HUES6 (cell line): ENCODE measurements at regions not wholly inside any gene's neighbourhood (a gene's known extent, or its start where the extent isn't known, plus 50 kb on each side); places are given as distances from the start of the nearest gene placed in this dataset.

ENCODE experiments used
- H3K27ac ChIP-seq: 2 replicates; pipeline ENCODE4 v1.7.0; 2013; ENCODE audit warnings: low read depth, mild to moderate bottlenecking, low read length, inconsistent platforms
- H3K27me3 ChIP-seq: 2 replicates; pipeline ENCODE4 v1.6.1; 2013; ENCODE audit warnings: low read length; ENCODE audit not compliant: control insufficient read depth, insufficient read depth
- H3K36me3 ChIP-seq: 2 replicates; pipeline ENCODE4 v1.6.1; 2013; ENCODE audit warnings: low read length; ENCODE audit not compliant: control insufficient read depth, insufficient read depth
- H3K4me1 ChIP-seq: 2 replicates; pipeline ENCODE4 v1.6.1; 2013; ENCODE audit warnings: low read length; ENCODE audit not compliant: control insufficient read depth, insufficient read depth
- H3K4me3 ChIP-seq: 2 replicates; pipeline ENCODE4 v1.5.1; 2013; ENCODE audit warnings: low read depth, low read length
- H3K9ac ChIP-seq: one replicate; pipeline ENCODE4 v1.6.1; 2013; ENCODE audit warnings: mild to moderate bottlenecking, low read length
- H3K9me3 ChIP-seq: 2 replicates; pipeline ENCODE4 v1.6.1; 2013; ENCODE audit warnings: low read depth, low read length; ENCODE audit not compliant: control insufficient read depth, insufficient read depth

DNA sequence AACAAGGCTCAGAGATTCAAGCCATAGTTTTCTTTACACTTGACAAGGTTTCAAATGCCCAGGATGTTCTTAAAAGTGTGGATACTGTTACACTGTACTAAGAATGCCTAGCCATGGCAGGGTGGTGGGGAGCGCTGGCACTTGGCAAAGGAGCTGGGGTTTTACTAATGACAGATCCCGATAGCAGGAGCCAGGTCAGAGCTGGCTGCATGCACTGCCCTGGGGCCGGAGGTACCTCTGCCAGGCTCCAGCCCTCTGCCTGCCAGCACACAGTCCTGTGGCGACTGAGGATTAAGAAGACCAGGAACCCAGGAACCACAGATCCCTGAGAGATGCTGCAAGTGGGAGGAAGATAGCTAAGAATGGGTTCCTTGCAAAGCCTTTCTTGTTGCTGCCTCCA lies 260.3 kb downstream of the ALDH8A1 start:
- H3K9me3 ChIP-seq = no peaks in the 10 kb centered on the region
- H3K36me3 ChIP-seq = no peaks in the 10 kb centered on the region
- H3K27me3 ChIP-seq = no peaks in the 10 kb centered on the region
- H3K4me3 ChIP-seq = no peak overlapping the region
- no peak overlapping the region for H3K27ac ChIP-seq
- no peaks in the 10 kb centered on the region for H3K4me1 ChIP-seq
- no peak overlapping the region for H3K9ac ChIP-seq

DNA sequence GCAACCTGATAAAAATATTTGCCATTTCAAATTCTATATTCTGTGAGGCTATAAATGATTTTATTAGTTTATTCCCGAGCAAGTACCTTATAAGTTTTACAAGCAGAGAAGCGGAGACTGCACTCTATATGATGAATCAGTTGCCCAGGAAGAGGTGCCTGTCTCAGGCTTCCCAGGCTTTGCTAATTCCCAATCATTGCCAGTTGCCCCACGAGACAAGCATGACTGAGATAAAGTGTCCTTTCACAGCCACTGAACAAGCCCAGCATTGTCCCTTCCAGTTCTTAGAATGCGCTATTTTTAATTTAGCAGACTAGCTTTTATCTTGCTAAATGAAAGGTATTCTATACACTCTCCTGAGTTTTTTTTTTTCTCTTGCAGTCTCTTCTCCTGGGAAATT lies 260.7 kb downstream of the ALDH8A1 start:
- Histone ChIP-seq H3K27ac (no peak overlapping the region), H3K9ac (no peak overlapping the region), H3K27me3 (no peaks in the 10 kb centered on the region), H3K9me3 (no peaks in the 10 kb centered on the region), H3K36me3 (no peaks in the 10 kb centered on the region), H3K4me1 (no peaks in the 10 kb centered on the region), H3K4me3 (no peak overlapping the region)

DNA sequence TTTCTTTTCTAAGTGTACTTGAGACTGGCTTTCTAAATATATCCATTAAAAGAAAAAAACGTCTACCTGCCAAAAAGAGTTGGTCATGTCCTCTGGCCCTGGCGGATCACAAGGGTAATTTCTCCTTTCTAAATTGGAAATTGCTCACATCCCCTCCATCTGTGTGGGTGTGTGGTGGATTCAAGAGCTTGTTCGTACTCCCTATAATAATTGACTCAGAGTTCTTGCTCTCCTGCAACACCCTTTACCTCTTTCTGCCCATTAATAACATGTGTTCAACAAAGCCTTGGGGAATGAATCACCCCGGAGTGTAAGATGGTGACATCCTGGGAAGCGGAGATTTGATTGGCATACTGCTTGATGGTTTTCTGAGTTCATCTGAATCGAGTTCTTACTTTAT lies 263.8 kb downstream of the ALDH8A1 start:
- Histone ChIP-seq H3K27ac (no peak overlapping the region), H3K27me3 (no peaks in the 10 kb centered on the region), H3K9me3 (no peaks in the 10 kb centered on the region), H3K4me1 (no peaks in the 10 kb centered on the region), H3K9ac (no peak overlapping the region), H3K36me3 (no peaks in the 10 kb centered on the region), H3K4me3 (no peak overlapping the region)

DNA sequence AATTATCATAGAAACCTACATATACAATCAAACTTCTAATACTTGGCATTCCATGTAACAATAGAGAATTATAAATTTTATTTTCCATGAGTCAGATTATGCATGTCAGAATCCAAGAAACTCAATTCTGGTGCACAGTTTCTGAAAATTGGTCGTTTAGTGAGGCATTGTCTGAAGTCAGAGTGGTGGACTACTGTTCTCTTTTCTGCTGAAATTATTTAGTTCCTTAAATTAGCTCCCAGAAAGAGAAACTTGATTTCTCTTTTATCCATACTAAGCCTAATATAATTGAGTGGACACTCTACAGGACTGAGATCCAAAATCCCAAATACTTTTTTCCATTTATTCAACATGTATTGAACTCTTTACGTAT lies 265.5 kb downstream of the ALDH8A1 start:
- Histone ChIP-seq H3K27ac (no peak overlapping the region), H3K4me3 (no peak overlapping the region), H3K27me3 (no peaks in the 10 kb centered on the region), H3K4me1 (no peaks in the 10 kb centered on the region), H3K36me3 (no peaks in the 10 kb centered on the region), H3K9ac (no peak overlapping the region), H3K9me3 (no peaks in the 10 kb centered on the region)

DNA sequence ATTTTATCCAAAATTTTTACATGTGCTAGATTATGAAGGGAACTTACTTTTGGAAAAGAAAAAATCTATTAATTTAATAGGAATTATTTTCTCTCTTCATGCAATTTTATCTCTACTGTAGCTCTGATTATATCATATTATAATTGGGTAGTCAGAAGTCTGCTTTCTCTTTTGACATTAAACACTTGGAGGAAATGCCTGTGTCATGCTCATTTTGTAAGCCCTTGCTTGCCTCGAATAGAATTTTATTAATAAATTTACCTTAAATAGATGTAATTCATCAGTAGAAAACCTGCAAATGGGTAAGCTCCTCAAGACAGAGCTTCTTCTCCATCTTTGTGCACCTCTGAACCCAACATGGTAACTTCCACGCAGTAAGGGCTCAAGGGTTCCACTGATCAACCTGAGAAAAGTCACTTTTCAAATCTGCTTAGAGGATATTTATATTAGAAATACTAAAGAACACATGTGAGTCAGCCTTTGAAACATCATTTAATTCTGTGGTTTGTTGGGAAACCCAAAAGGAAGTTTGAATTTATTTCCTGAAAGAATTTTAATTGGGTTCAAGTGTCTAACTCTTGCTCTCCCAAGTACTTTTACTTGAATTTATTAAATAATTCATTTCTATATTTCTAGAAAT lies 266.0 kb downstream of the ALDH8A1 start:
- no peaks in the 10 kb centered on the region for H3K9me3 ChIP-seq
- no peaks in the 10 kb centered on the region for H3K27me3 ChIP-seq
- no peaks in the 10 kb centered on the region for H3K4me1 ChIP-seq
- no peak overlapping the region for H3K4me3 ChIP-seq
- H3K9ac ChIP-seq = no peak overlapping the region
- no peaks in the 10 kb centered on the region for H3K36me3 ChIP-seq
- no peak overlapping the region for H3K27ac ChIP-seq

DNA sequence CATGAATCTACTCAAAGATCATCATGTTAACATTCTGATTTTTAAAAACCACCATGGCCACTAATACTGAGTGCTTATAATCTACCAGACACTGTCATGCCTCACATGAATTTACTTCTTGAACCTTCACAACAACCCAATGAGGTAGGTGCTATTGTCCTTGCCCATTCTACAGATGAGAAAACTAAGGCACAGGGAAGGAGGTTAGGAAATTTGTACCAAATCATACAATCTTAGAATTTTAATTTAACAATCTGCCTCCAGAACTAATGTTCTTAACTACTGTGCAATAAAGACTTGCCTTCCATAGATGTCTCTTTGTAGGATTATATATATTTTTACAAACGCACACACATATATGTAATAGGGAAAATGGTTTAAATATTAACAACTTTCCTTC lies 269.5 kb downstream of the ALDH8A1 start:
- Histone ChIP-seq H3K9me3 (no peaks in the 10 kb centered on the region), H3K4me3 (no peak overlapping the region), H3K27ac (no peak overlapping the region), H3K27me3 (no peaks in the 10 kb centered on the region), H3K4me1 (peaks cover 3% of the 10 kb centered on the region), H3K9ac (no peak overlapping the region), H3K36me3 (no peaks in the 10 kb centered on the region)

DNA sequence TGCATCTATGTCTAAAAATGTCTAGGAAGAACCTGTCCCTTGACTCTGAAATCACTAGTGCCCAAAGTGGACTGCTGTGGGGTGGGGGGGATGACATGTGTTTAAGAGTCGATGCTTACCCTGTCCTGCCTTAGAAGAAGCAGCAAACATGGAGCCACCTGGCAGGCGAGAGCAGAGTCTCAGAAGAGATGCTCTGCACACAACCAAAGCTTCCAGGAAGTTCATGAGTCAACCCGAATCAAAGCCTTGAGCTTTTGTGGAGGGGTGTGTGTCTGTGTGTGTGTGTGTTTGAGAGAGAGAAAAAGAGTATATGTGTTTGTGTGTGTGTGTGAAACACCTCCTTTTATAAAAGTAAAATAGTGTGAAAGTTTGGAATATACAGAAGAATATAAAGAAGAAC lies 269.9 kb downstream of the ALDH8A1 start:
- H3K4me3 ChIP-seq = no peak overlapping the region
- H3K9me3 ChIP-seq = no peaks in the 10 kb centered on the region
- no peaks in the 10 kb centered on the region for H3K27me3 ChIP-seq
- H3K9ac ChIP-seq = no peak overlapping the region
- no peak overlapping the region for H3K27ac ChIP-seq
- no peaks in the 10 kb centered on the region for H3K36me3 ChIP-seq
- peaks cover 7% of the 10 kb centered on the region for H3K4me1 ChIP-seq

DNA sequence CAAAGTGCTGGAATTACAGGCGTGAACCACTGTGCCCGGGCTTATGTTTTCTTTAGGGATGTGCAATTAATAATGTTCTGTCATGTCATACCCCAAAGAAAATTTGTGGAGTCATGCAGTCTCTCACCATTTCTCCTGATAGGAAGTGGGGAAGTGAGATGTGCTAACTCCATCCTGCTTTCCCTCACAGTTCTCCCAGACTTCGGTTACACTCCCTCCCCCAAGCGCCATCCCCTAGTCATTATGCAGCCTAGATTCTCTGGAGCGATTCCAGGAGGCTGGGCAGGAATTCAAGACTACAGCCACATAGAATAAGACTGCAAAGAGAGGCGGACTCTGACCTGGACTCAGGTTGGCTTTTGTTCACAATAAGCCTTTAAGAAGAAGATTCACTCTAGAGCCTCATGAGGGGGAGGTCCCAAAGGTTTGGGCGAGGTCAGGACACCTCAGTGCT lies 271.4 kb downstream of the ALDH8A1 start:
- H3K4me3 ChIP-seq = no peak overlapping the region
- H3K9ac ChIP-seq = no peak overlapping the region
- no peak overlapping the region for H3K27ac ChIP-seq
- no peaks in the 10 kb centered on the region for H3K27me3 ChIP-seq
- no peaks in the 10 kb centered on the region for H3K9me3 ChIP-seq
- no peaks in the 10 kb centered on the region for H3K36me3 ChIP-seq
- peaks cover 13% of the 10 kb centered on the region for H3K4me1 ChIP-seq

DNA sequence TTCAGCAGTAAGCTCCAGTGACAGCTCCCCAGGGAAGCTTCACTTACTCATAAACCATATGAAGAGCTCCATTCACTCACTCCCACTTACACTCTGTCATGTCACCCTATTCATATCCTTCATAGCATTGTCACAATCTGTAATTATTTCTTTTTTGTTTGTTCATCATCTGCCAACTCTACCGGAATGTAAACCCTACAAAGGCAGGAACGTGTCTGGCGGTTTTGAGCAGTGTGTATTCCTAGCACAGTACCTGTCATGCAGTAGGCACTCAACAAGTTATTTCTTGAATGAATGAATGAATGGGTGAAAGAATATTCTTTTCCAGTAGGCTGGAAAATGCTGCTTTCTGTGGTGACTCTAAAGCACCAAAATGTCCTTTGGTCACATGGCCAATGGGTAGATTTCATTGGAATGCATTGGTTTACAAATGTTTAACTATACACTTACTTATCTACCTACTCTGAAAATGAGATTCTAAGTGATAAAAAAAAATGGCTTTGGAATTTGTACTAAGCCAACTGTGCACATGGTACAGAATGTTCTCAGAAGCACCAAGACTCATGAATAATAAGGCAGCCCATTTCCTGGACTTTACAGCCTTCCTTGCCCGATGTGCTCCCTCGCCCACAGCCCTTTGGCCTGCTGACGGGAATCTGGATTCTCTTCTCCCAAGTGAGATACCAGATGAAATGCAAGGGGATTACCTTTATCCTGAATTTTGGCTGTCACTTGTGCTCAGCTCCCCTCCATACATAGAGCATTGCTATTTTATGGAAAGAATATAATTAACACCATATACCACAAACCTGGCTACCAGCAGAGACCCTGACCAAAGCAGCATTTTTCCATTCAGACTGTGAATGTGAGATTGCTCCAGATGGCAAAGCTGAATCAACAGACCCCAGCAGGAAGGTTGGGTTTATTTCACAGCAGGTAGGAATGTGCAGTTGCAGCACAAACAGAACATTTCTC lies 273.3 kb downstream of the ALDH8A1 start:
- no peaks in the 10 kb centered on the region for H3K36me3 ChIP-seq
- H3K4me3 ChIP-seq = no peak overlapping the region
- no peaks in the 10 kb centered on the region for H3K27me3 ChIP-seq
- H3K27ac ChIP-seq = no peak overlapping the region
- H3K9ac ChIP-seq = no peak overlapping the region
- peaks cover 13% of the 10 kb centered on the region for H3K4me1 ChIP-seq
- no peaks in the 10 kb centered on the region for H3K9me3 ChIP-seq

DNA sequence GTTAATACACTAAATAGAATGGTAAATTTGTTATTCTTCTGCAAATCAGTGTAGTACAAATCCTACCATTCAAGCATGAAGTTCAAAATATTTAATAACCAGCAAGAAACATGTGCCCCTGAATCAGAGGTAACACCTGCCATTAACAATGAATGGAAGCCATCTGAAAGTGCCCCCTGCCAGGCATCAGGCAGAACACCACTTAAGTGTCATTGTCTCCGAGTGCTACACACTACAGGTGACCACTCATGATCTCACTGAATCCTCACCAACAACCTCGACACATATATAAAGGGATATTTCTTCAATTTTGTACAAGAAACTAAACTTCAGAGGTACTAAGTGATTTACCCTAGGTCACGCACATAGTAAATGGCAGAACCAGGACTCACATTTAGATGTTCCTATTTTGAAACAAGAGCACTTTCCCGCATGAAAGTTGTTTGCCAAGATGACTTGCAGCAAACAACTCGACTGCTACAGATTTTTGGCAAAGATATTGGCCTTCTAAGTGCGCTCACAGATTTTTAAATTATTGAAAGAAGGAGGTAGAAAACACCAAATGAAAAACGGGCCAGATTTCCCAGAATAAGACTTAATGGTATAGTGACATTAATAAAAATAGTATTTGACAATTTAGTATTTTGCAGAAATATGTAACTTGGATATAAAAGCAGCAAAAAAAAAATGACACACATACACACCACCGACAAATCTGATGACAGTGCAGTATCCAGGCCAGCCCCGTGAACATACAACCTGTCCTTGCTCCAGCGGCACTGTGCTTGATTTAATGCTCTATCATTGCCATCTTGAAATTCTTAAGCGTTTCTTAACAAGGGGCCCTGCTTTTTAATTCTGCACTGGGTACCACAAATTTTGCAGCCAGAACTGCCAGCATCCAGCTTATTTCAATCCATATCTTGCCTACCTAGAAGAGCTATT lies 274.5 kb downstream of the ALDH8A1 start:
- Histone ChIP-seq H3K9me3 (no peaks in the 10 kb centered on the region), H3K27ac (no peak overlapping the region), H3K4me3 (no peak overlapping the region), H3K4me1 (peaks cover 13% of the 10 kb centered on the region), H3K27me3 (no peaks in the 10 kb centered on the region), H3K36me3 (no peaks in the 10 kb centered on the region), H3K9ac (no peak overlapping the region)
